Activated CD8-positive, alpha-beta memory T cell treated with anti-CD3 and anti-CD28 coated beads for 36 hours (primary cell): ENCODE measurements at regions not wholly inside any gene's neighbourhood (a gene's known extent, or its start where the extent isn't known, plus 50 kb on each side); places are given as distances from the start of the nearest gene placed in this dataset.
"Not testable (repeated sequence)": the region's sequence is repeated elsewhere in the genome, so short reads cannot be mapped to it uniquely, and the experiment has no call there.

Experiments used
- CTCF ChIA-PET: fragments of 350-600 bp; sonication (Branson Sonifier 250); formaldehyde crosslinking; loops from one replicate; lab custom pipeline; 2021; ENCODE audit warnings: antibody characterized with exemption; lab: Charles Lee
- POLR2A ChIA-PET: fragments of 350-600 bp; sonication (Branson Sonifier 250); formaldehyde crosslinking; loops from one replicate; lab custom pipeline; 2021; ENCODE audit warnings: antibody characterized with exemption; lab: Charles Lee

- ChIA-PET POLR2A (interaction anchor here (0.6 kb wide), 1 partner anchor 56 kb away, joined by 5 read pairs; no protein-coding TSS in a partner anchor), CTCF (no interaction called here)
These were observed 69.7 kb downstream of the DLL1 start for GRCh38 chr6:170221052-170221752.

GRCh38 chr6:170213637-170214018 is 77.2 kb downstream of the DLL1 start:
- CTCF ChIA-PET, POLR2A ChIA-PET: not testable (repeated sequence)

GRCh38 chr6:170212956-170213636 is 77.8 kb downstream of the DLL1 start:
- POLR2A ChIA-PET = no interaction called here
- CTCF ChIA-PET = no interaction called here

GRCh38 chr6:170212051-170212756 is 78.7 kb downstream of the DLL1 start:
- POLR2A ChIA-PET = no interaction called here

GRCh38 chr6:170211404-170212025 is 79.4 kb downstream of the DLL1 start:
- POLR2A ChIA-PET = no interaction called here
- CTCF ChIA-PET = no interaction called here

More at GRCh38 chr6:170212051-170212756, 78.7 kb downstream of the DLL1 start:
- CTCF ChIA-PET = no interaction called here

- ChIA-PET POLR2A (no interaction called here), CTCF (no interaction called here)
These were observed 80.1 kb downstream of the DLL1 start for GRCh38 chr6:170210651-170211403.

- POLR2A ChIA-PET = no interaction called here
- CTCF ChIA-PET = no interaction called here
These were observed 80.9 kb downstream of the DLL1 start for GRCh38 chr6:170210026-170210390.

GRCh38 chr6:170209354-170210025 is 81.4 kb downstream of the DLL1 start:
- ChIA-PET POLR2A (no interaction called here), CTCF (no interaction called here)

- ChIA-PET POLR2A (no interaction called here), CTCF (no interaction called here)
These were observed 82.1 kb downstream of the DLL1 start for GRCh38 chr6:170208651-170209353.

- CTCF ChIA-PET = no interaction called here
These were observed 82.7 kb downstream of the DLL1 start for GRCh38 chr6:170208182-170208601.

GRCh38 chr6:170207586-170208181 is 83.2 kb downstream of the DLL1 start:
- ChIA-PET CTCF (no interaction called here), POLR2A (no interaction called here)

More at GRCh38 chr6:170208182-170208601, 82.7 kb downstream of the DLL1 start:
- POLR2A ChIA-PET = no interaction called here

- CTCF ChIA-PET = no interaction called here
These were observed 83.9 kb downstream of the DLL1 start for GRCh38 chr6:170206851-170207431.

GRCh38 chr6:170206317-170206621 is 84.6 kb downstream of the DLL1 start:
- CTCF ChIA-PET = no interaction called here
- POLR2A ChIA-PET = no interaction called here

More at GRCh38 chr6:170206851-170207431, 83.9 kb downstream of the DLL1 start:
- POLR2A ChIA-PET = no interaction called here

- ChIA-PET POLR2A (no interaction called here), CTCF (no interaction called here)
These were observed 85.2 kb downstream of the DLL1 start for GRCh38 chr6:170205534-170206316.

GRCh38 chr6:170205126-170205525 is 85.8 kb downstream of the DLL1 start:
- ChIA-PET CTCF (no interaction called here), POLR2A (no interaction called here)

GRCh38 chr6:170203212-170203611 is 87.7 kb downstream of the DLL1 start:
- ChIA-PET POLR2A (no interaction called here), CTCF (no interaction called here)
